Epithelial cell of prostate (primary cell): ENCODE measurements at regions not wholly inside any gene's neighbourhood (a gene's known extent, or its start where the extent isn't known, plus 50 kb on each side); places are given as distances from the start of the nearest gene placed in this dataset.
"Not testable (repeated sequence)": the region's sequence is repeated elsewhere in the genome, so short reads cannot be mapped to it uniquely, and the experiment has no call there.

ENCODE experiments used
- DNase-seq: peaks from one replicate; pipeline ENCODE4 v3.0.0-alpha.2; 2011; ENCODE audit warnings: low read depth, low spot score
- H3K27ac ChIP-seq: fragments of 450-650 bp; 2 replicates; pipeline ENCODE4 v1.5.1; 2017; ENCODE audit warnings: mild to moderate bottlenecking

GRCh38 chr18:46224181-46224775 is 120.1 kb downstream of the HAUS1 start:
- no peak overlapping the region for H3K27ac ChIP-seq
- no peak for DNase-seq

GRCh38 chr18:46226461-46226860 is 122.3 kb downstream of the HAUS1 start:
- no peak for DNase-seq
- H3K27ac ChIP-seq, result no peak overlapping the region

- H3K27ac ChIP-seq, DNase-seq: not testable (repeated sequence)
Measured at GRCh38 chr18:46229641-46230040, 125.5 kb downstream of the HAUS1 start.

GRCh38 chr18:46236156-46236555 is 132.0 kb downstream of the HAUS1 start:
- H3K27ac ChIP-seq, result no peak overlapping the region
- no peak for DNase-seq

GRCh38 chr18:46237891-46238290 is 133.7 kb downstream of the HAUS1 start:
- peak overlapping the region; percentile 40 for H3K27ac ChIP-seq
- peak; percentile 36 for DNase-seq

GRCh38 chr18:46239549-46239948 is 135.4 kb downstream of the HAUS1 start:
- H3K27ac ChIP-seq, result no peak overlapping the region
- DNase-seq, result no peak

GRCh38 chr18:46239998-46240397 is 135.8 kb downstream of the HAUS1 start:
- H3K27ac ChIP-seq, result no peak overlapping the region
- DNase-seq, result no peak

GRCh38 chr18:46241393-46241792 is 137.2 kb downstream of the HAUS1 start:
- not testable (repeated sequence) for H3K27ac ChIP-seq, DNase-seq

- no peak for DNase-seq
- no peak overlapping the region for H3K27ac ChIP-seq
Measured at GRCh38 chr18:46242183-46242582, 138.0 kb downstream of the HAUS1 start.

GRCh38 chr18:46243095-46243494 is 138.9 kb downstream of the HAUS1 start:
- no peak for DNase-seq
- H3K27ac ChIP-seq, result no peak overlapping the region

- DNase-seq, result no peak
- no peak overlapping the region for H3K27ac ChIP-seq
Measured at GRCh38 chr18:46243673-46244072, 139.5 kb downstream of the HAUS1 start.

GRCh38 chr18:46246101-46246500 is 141.9 kb downstream of the HAUS1 start:
- no peak overlapping the region for H3K27ac ChIP-seq
- no peak for DNase-seq

GRCh38 chr18:46247942-46248341 is 143.8 kb downstream of the HAUS1 start:
- peak overlapping the region; percentile 88 for H3K27ac ChIP-seq
- no peak for DNase-seq

- H3K27ac ChIP-seq, result peak overlapping the region; percentile 88
- DNase-seq, result peak; percentile 96
Measured at GRCh38 chr18:46250084-46250811, 146.1 kb downstream of the HAUS1 start.

GRCh38 chr18:46250812-46251173 is 146.6 kb downstream of the HAUS1 start:
- DNase-seq, result no peak
- peak overlapping the region; percentile 88 for H3K27ac ChIP-seq

- H3K27ac ChIP-seq, result peak overlapping the region; percentile 36
- no peak for DNase-seq
Measured at GRCh38 chr18:46252759-46253158, 148.6 kb downstream of the HAUS1 start.

- peak overlapping the region; percentile 36 for H3K27ac ChIP-seq
- DNase-seq, result no peak
Measured at GRCh38 chr18:46253498-46253897, 149.3 kb downstream of the HAUS1 start.

GRCh38 chr18:46256078-46256477 is 151.9 kb downstream of the HAUS1 start:
- DNase-seq, result no peak
- no peak overlapping the region for H3K27ac ChIP-seq

- no peak overlapping the region for H3K27ac ChIP-seq
Measured at GRCh38 chr18:46257366-46257765, 153.2 kb downstream of the HAUS1 start.

GRCh38 chr18:46260016-46260878 is 156.1 kb downstream of the HAUS1 start:
- DNase-seq, result no peak
- H3K27ac ChIP-seq, result peak overlapping the region; percentile 76

More at GRCh38 chr18:46257366-46257765, 153.2 kb downstream of the HAUS1 start:
- DNase-seq, result no peak

GRCh38 chr18:46260879-46261143 is 156.6 kb downstream of the HAUS1 start:
- no peak for DNase-seq
- peak overlapping the region; percentile 76 for H3K27ac ChIP-seq
